ENCODE measurements at regions not wholly inside any gene's neighbourhood (a gene's known extent, or its start where the extent isn't known, plus 50 kb on each side); places are given as distances from the start of the nearest gene placed in this dataset.

DNA sequence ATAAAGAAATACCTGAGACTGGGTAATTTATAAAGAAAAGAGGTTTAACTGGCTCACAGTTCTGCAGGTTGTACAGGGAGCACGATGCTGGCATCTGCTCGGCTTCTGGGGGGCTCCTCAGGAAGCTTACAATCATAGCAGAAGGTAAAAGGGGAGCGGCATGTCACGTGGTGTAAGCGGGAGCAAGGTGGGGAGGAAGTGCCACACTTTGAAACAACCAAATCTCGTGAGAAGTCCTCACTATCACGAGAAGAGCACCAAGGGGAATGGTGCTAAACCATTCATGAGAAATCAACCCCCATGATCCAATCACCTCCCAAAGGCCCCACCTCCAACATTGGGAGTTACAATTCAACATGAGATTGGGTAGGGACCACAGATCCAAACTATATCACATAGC is 67.7 kb downstream of the AKR1B1 start:
- Histone ChIP-seq H3K14ac (ENCODE audit: low read length in 2 of 2) (no peak overlapping the region), H3K4ac (ENCODE audit: low read depth in 1 of 2, low read length in 2 of 2) (no peak overlapping the region), H3K79me1 (replicated peaks; ENCODE audit: low read length, poor library complexity, severe bottlenecking) (no peaks in the 10 kb centered on the region), H3K4me3 (ENCODE audit: insufficient read depth in 1 of 2, low read depth in 1 of 2, low read length in 2 of 2) (no peak overlapping the region), H4K91ac (ENCODE audit: low read length) (no peak overlapping the region), H3K27ac (ENCODE audit: low read length, poor library complexity, severe bottlenecking) (no peak overlapping the region), H3K23ac (ENCODE audit: low read length in 2 of 2) (no peak overlapping the region), H3K9ac (ENCODE audit: low read length) (no peak overlapping the region), H4K8ac (ENCODE audit: low read length) (no peak overlapping the region), H3K4me1 (ENCODE audit: control insufficient read depth, insufficient read depth, low read depth, low read length) (no peaks in the 10 kb centered on the region), H3K36me3 (ENCODE audit: control insufficient read depth in 1 of 2, insufficient read depth in 2 of 2, low read depth in 1 of 2, low read length in 2 of 2) (no peaks in the 10 kb centered on the region), H2BK120ac (ENCODE audit: low read depth, low read length) (no peak overlapping the region), H2BK15ac (ENCODE audit: low read depth, poor library complexity, severe bottlenecking) (no peak overlapping the region), H3K4me2 (ENCODE audit: low read length, poor library complexity, severe bottlenecking) (no peak overlapping the region), H2AFZ (ENCODE audit: low read depth, low read length) (no peak overlapping the region), H3K27me3 (ENCODE audit: control insufficient read depth in 1 of 2, insufficient read depth in 1 of 2, low read length in 2 of 2) (peaks cover 0 to 8% of the 10 kb centered on the region in 2 experiments), H2BK12ac (ENCODE audit: low read length in 2 of 2) (no peak overlapping the region), H3K18ac (ENCODE audit: low read depth in 1 of 2, low read length in 2 of 2) (no peak overlapping the region), H3K9me3 (ENCODE audit: control insufficient read depth, low read length) (peaks cover 5% of the 10 kb centered on the region), H2BK5ac (ENCODE audit: low read depth, low read length, poor library complexity, severe bottlenecking) (no peak overlapping the region), H2AK5ac (ENCODE audit: low read length, severe bottlenecking) (no peak overlapping the region)
- no peak for DNase-seq
- WGBS: 62% methylated on average over 6 of the region's 7 CpGs

DNA sequence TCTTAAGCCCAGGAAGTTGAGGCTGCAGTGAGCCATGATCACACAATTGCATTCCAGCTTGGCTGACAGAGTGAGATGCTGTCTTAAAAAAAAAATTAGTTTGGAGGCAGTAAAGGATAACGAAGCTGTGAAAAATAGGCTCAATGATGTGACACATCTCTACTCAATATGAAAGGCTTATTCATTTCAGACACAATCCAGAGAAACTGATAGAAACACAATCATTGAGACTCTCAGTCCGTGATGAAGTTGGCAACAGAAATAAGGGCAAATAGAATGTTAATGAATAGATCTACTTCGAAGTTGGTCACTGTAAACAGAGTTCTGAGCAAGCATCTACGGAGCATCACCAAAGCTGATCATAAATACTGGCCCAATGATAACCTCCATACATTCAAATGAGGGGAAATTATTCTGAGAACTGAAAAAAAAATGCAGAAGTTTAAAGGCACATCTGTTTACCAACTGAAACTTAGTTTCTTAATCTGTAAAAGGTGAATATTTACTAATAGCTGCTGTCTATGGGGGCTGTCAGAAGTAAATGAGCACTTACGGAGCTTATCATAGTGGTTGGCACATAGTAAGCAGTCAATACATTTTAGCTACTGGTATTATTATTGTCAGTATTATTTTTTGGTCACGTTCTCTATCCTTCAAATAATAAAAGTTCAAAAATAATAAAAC is 70.4 kb downstream of the AKR1B1 start:
- Histone ChIP-seq H2AFZ (ENCODE audit: low read depth, low read length) (no peak overlapping the region), H3K27ac (ENCODE audit: low read length, poor library complexity, severe bottlenecking) (no peak overlapping the region), H4K8ac (ENCODE audit: low read length) (no peak overlapping the region), H3K4me2 (ENCODE audit: low read length, poor library complexity, severe bottlenecking) (no peak overlapping the region), H3K18ac (ENCODE audit: low read depth in 1 of 2, low read length in 2 of 2) (no peak overlapping the region), H2BK120ac (ENCODE audit: low read depth, low read length) (no peak overlapping the region), H3K23ac (ENCODE audit: low read length in 2 of 2) (no peak overlapping the region), H2AK5ac (ENCODE audit: low read length, severe bottlenecking) (no peak overlapping the region), H4K91ac (ENCODE audit: low read length) (no peak overlapping the region), H3K36me3 (ENCODE audit: control insufficient read depth in 1 of 2, insufficient read depth in 2 of 2, low read depth in 1 of 2, low read length in 2 of 2) (no peaks in the 10 kb centered on the region), H3K4ac (ENCODE audit: low read depth in 1 of 2, low read length in 2 of 2) (no peak overlapping the region), H3K79me1 (replicated peaks; ENCODE audit: low read length, poor library complexity, severe bottlenecking) (no peaks in the 10 kb centered on the region), H3K27me3 (ENCODE audit: control insufficient read depth in 1 of 2, insufficient read depth in 1 of 2, low read length in 2 of 2) (peaks cover 0 to 4% of the 10 kb centered on the region in 2 experiments), H2BK12ac (ENCODE audit: low read length in 2 of 2) (no peak overlapping the region), H3K4me3 (ENCODE audit: insufficient read depth in 1 of 2, low read depth in 1 of 2, low read length in 2 of 2) (no peak overlapping the region), H2BK15ac (ENCODE audit: low read depth, poor library complexity, severe bottlenecking) (no peak overlapping the region), H3K4me1 (ENCODE audit: control insufficient read depth, insufficient read depth, low read depth, low read length) (no peaks in the 10 kb centered on the region), H3K9ac (ENCODE audit: low read length) (no peak overlapping the region), H3K9me3 (ENCODE audit: control insufficient read depth, low read length) (peaks cover 5% of the 10 kb centered on the region), H3K14ac (ENCODE audit: low read length in 2 of 2) (no peak overlapping the region), H2BK5ac (ENCODE audit: low read depth, low read length, poor library complexity, severe bottlenecking) (no peak overlapping the region)
- no CpG with 5 or more reads among the region's 6 CpGs for WGBS
- no peak for DNase-seq

DNA sequence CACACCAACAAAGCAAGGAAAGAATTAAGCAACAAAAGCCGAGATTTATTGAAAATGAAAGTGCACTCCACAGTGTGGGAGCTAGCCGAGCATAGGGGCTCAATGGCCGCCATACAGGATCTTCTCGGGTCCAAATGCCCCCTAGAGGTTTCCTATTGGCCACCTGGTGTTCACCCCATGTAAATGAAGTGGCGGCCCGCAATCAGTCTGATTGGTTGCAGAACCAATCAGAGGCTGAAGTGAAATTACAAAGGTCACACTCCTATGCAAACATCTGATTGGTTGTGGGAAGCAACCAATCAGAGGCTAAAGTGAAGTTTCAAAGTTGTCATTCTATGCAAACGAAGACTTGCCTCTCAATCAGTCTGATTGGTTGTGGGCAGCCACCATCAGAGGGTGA is 61.8 kb upstream of the SLC35B4 start:
- WGBS: 88% methylated on average over 7 of the region's 7 CpGs
- no peak overlapping the region for H3K9ac ChIP-seq (ENCODE audit: low read length)
- H2AK5ac ChIP-seq (ENCODE audit: low read length, severe bottlenecking): no peak overlapping the region

DNA sequence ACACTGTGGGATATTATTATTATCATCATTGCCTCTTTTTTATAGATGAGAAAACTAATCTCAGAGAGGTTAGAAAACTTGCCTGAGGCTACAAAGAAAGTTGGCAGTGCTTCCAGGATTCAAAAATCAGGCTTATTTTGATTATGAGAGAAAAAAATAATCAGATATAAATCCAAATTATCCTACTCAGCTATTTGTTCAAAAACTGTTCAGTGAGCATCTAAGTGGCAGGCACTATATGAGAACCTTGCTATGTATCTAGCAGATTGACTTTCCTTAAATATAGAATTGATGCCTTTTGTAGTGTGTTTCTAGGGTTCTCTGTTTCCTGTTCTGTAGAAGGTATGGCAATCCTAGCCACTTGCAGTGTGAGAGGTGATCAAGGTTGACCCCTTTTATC is 60.0 kb upstream of the SLC35B4 start:
- no peak for DNase-seq
- Histone ChIP-seq H3K18ac (ENCODE audit: low read depth in 1 of 2, low read length in 2 of 2) (no peak overlapping the region), H3K4ac (ENCODE audit: low read depth in 1 of 2, low read length in 2 of 2) (no peak overlapping the region), H3K79me1 (replicated peaks; ENCODE audit: low read length, poor library complexity, severe bottlenecking) (no peaks in the 10 kb centered on the region), H2BK5ac (ENCODE audit: low read depth, low read length, poor library complexity, severe bottlenecking) (no peak overlapping the region), H3K4me2 (ENCODE audit: low read length, poor library complexity, severe bottlenecking) (no peak overlapping the region), H4K8ac (ENCODE audit: low read length) (no peak overlapping the region), H3K27ac (ENCODE audit: low read length, poor library complexity, severe bottlenecking) (no peak overlapping the region), H3K36me3 (ENCODE audit: control insufficient read depth in 1 of 2, insufficient read depth in 2 of 2, low read depth in 1 of 2, low read length in 2 of 2) (no peaks in the 10 kb centered on the region), H3K27me3 (ENCODE audit: control insufficient read depth in 1 of 2, insufficient read depth in 1 of 2, low read length in 2 of 2) (peaks cover 0 to 9% of the 10 kb centered on the region in 2 experiments), H2AK5ac (ENCODE audit: low read length, severe bottlenecking) (no peak overlapping the region), H3K9ac (ENCODE audit: low read length) (no peak overlapping the region), H4K91ac (ENCODE audit: low read length) (no peak overlapping the region), H2BK120ac (ENCODE audit: low read depth, low read length) (no peak overlapping the region), H3K4me3 (ENCODE audit: insufficient read depth in 1 of 2, low read depth in 1 of 2, low read length in 2 of 2) (no peak overlapping the region), H3K14ac (ENCODE audit: low read length in 2 of 2) (no peak overlapping the region), H3K4me1 (ENCODE audit: control insufficient read depth, insufficient read depth, low read depth, low read length) (no peaks in the 10 kb centered on the region), H2BK12ac (ENCODE audit: low read length in 2 of 2) (no peak overlapping the region), H3K9me3 (ENCODE audit: control insufficient read depth, low read length) (no peaks in the 10 kb centered on the region), H3K23ac (ENCODE audit: low read length in 2 of 2) (no peak overlapping the region), H2BK15ac (ENCODE audit: low read depth, poor library complexity, severe bottlenecking) (no peak overlapping the region), H2AFZ (ENCODE audit: low read depth, low read length) (no peak overlapping the region)

More for the DNA sequence above, 61.8 kb upstream of the SLC35B4 start:
- H3K9me3 ChIP-seq (ENCODE audit: control insufficient read depth, low read length): no peaks in the 10 kb centered on the region
- H3K4me1 ChIP-seq (ENCODE audit: control insufficient read depth, insufficient read depth, low read depth, low read length): no peaks in the 10 kb centered on the region
- DNase-seq: no peak
- no peak overlapping the region for H2BK120ac ChIP-seq (ENCODE audit: low read depth, low read length)
- no peak overlapping the region for H3K27ac ChIP-seq (ENCODE audit: low read length, poor library complexity, severe bottlenecking)
- H4K91ac ChIP-seq (ENCODE audit: low read length): no peak overlapping the region
- H3K18ac ChIP-seq (ENCODE audit: low read depth in 1 of 2, low read length in 2 of 2): no peak overlapping the region
- H3K23ac ChIP-seq (ENCODE audit: low read length in 2 of 2): no peak overlapping the region
- H2BK15ac ChIP-seq (ENCODE audit: low read depth, poor library complexity, severe bottlenecking): no peak overlapping the region
- no peak overlapping the region for H3K4ac ChIP-seq (ENCODE audit: low read depth in 1 of 2, low read length in 2 of 2)
- peaks cover 0 to 9% of the 10 kb centered on the region in 2 experiments for H3K27me3 ChIP-seq (ENCODE audit: control insufficient read depth in 1 of 2, insufficient read depth in 1 of 2, low read length in 2 of 2)
- H3K4me3 ChIP-seq (ENCODE audit: insufficient read depth in 1 of 2, low read depth in 1 of 2, low read length in 2 of 2): no peak overlapping the region
- H2AFZ ChIP-seq (ENCODE audit: low read depth, low read length): no peak overlapping the region
- H2BK12ac ChIP-seq (ENCODE audit: low read length in 2 of 2): no peak overlapping the region
- no peaks in the 10 kb centered on the region for H3K79me1 ChIP-seq (replicated peaks; ENCODE audit: low read length, poor library complexity, severe bottlenecking)
- no peak overlapping the region for H4K8ac ChIP-seq (ENCODE audit: low read length)
- H3K4me2 ChIP-seq (ENCODE audit: low read length, poor library complexity, severe bottlenecking): no peak overlapping the region
- no peak overlapping the region for H2BK5ac ChIP-seq (ENCODE audit: low read depth, low read length, poor library complexity, severe bottlenecking)
- no peak overlapping the region for H3K14ac ChIP-seq (ENCODE audit: low read length in 2 of 2)
- H3K36me3 ChIP-seq (ENCODE audit: control insufficient read depth in 1 of 2, insufficient read depth in 2 of 2, low read depth in 1 of 2, low read length in 2 of 2): no peaks in the 10 kb centered on the region

Measured in mesenchymal stem cell (in vitro differentiated cells and primary cell).